RKO (cell line): ENCODE measurements at regions not wholly inside any gene's neighbourhood (a gene's known extent, or its start where the extent isn't known, plus 50 kb on each side); places are given as distances from the start of the nearest gene placed in this dataset.

Source experiments
- DNase-seq: peaks from one replicate; pipeline ENCODE4 v3.0.0-alpha.2; 2016; ENCODE audit warnings: low spot score

DNA sequence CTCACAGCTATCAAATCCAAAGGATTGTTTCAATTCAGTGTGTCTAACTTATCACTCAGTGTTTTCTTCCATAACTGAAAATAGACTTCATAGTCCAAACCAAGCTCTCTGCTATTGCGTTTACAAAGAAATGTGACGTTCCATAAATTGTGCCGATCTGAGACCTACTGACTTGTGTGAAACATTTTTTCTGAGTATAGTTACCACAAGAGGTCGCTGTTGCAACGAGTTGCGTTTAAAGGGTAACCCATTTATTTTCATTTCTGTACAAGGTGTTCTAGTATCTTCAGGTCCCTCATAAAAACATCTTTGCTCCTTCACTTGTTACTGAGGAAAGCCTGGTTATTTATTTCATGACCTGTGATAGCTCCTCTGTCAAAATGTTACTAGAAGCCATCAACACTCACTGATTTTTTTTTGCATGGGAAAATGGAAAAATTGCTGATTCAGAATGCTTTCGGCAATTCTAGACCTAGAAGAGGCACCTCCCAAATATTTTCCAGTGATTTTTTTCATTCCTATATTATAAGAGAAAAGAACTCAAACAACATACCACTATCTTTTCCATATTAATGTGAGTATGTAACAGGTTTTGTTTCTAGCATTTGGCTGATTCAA is 60.9 kb upstream of the OR4E1 start:
- DNase-seq: peak; percentile 65

DNA sequence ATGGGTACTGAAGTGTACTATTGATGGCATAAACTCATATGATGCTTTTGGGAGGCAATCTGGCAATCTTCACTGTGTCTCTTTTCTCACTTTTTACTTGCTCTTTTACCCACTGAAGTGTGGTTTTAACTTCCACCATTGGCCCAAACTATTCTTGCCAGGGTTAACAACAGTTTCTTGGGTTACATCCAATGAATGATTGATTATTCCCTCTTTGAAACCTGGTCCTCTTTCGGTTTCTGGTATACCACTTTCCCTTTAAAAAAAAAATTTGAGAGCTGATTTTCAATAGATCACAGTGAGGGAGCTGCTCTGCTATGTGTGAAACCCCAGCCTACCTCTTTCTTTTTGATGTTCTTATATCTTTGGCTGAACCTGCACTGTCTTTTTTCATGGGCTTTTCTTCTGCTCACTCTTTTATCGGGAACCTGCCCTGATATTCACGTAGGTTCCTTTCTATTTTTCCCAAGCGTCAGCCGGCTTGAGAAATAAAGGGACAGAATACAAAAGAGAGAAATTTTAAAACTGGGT is 56.1 kb upstream of the OR4E1 start:
- DNase-seq: no peak

DNA sequence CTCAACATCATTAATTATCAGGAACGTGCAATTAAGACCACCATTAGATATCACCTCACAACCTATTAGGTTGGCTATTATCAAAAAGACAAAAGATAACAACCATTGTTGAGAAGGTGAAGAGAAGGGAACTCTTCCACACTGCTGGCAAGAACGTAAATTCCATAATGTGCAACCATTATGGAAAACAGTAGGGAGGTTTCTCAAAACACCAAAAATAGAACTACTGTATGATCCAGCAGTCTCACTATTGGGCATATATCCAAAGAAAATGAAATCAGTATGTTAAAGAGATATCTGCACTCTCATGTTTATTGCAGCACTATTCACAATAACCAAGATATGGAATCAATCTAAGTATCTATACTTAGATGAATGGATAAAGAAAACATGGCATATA is 51.6 kb upstream of the OR4E1 start:
- DNase-seq: no peak

DNA sequence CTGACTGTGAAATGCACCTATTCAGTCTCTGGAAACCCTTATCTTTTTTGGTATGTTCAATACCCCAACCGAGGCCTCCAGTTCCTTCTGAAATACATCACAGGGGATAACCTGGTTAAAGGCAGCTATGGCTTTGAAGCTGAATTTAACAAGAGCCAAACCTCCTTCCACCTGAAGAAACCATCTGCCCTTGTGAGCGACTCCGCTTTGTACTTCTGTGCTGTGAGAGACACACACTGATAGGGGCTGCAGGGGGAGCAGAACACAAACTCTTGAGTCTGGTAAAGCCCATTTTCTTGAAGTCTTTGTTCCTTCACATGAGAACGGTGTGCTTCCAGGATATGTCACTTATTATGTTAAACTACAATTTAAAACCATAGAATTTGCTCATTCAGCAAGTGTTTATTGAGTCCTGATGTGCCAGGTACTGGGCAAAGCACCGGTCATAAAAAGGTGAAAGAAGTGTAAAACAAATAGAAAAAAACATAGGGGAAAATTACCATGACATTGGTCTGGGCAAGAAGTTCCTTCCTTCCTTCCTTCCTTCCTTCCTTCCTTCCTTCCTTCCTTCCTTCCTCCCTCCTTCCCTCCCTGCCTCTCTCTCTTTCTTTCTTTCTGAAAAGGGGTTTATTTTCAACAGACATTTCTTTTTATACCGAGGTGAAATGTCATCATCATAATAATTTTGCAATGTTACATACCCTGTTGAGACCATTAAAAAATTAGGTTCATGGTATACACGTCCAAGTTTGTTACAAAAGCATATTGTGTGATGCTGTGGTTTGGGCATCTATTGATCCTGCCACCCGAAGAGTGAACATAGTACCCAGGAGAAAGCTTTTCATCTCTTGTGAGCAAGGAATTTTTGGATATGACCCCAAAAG is 50.7 kb upstream of the OR4E1 start:
- DNase-seq: no peak

- peak; percentile 40 for DNase-seq
These were observed 49.9 kb upstream of the OR4E1 start for GRCh38 chr14:21723431-21724045.
